HepG2 (cell line): ENCODE measurements at regions not wholly inside any gene's neighbourhood (a gene's known extent, or its start where the extent isn't known, plus 50 kb on each side); places are given as distances from the start of the nearest gene placed in this dataset.
"Not testable (repeated sequence)": the region's sequence is repeated elsewhere in the genome, so short reads cannot be mapped to it uniquely, and the experiment has no call there.

Source experiments
- ATAC-seq: fragments of 200-7000 bp; cut with Tn5 transposase; 3 replicates; pipeline ENCODE4 v1.9.1; 2020; ENCODE audit warnings: mild to moderate bottlenecking, moderate library complexity
- BruUV-seq: library from RNA; stranded (reverse); fragments of 400-500 nt; replicated peaks from 2 replicates; lab custom pipeline; 2021; lab: Mats Ljungman, UMichigan
- CTCF ChIA-PET: fragments of 300-600 bp; formaldehyde crosslinking; extraction: SDS; loops from one replicate; lab custom pipeline; 2021; ENCODE audit warnings: low total read pairs, inconsistent platforms, low intra/inter-chr PET ratio; lab: Yijun Ruan, JAX
- POLR2A ChIA-PET: fragments of 350-600 bp; sonication (Branson Sonifier 250); formaldehyde crosslinking; loops from one replicate; lab custom pipeline; 2020; ENCODE audit warnings: antibody characterized with exemption, inconsistent platforms; lab: Yijun Ruan, JAX
- DNase-seq: peaks from one replicate; pipeline ENCODE4 v3.0.0-alpha.2; 2015; ENCODE audit warnings: low spot score
- FAIRE-seq: peaks from 3 replicates; lab custom pipeline; 2011; peaks lifted over from hg19 to GRCh38; lab: Jason Lieb, UNC
- H2AFZ ChIP-seq: one replicate; pipeline ENCODE4 v1.6.1; 2011; ENCODE audit warnings: low read length, inconsistent platforms
- H3K27ac ChIP-seq: fragments of 300-600 bp; 3 replicates; pipeline ENCODE4 v1.8.0; 2011; ENCODE audit warnings: mixed run types, mild to moderate bottlenecking, mixed read lengths, low read length, inconsistent platforms; ENCODE audit not compliant: insufficient read depth; ENCODE audit errors: extremely low read length
- H3K27me3 ChIP-seq, 2 experiments: fragments of 200-600 bp in 1 of 2; 2 replicates in 1 of 2; 3 replicates in 1 of 2; pipeline versions ENCODE4 v1.6.0 to v1.8.0; 2011; ENCODE audit warnings: low read length in 2 of 2, mild to moderate bottlenecking in 2 of 2, moderate library complexity in 2 of 2, inconsistent platforms in 1 of 2; ENCODE audit not compliant: insufficient read depth in 2 of 2, control insufficient read depth in 1 of 2
- H3K36me3 ChIP-seq, 2 experiments: fragments of 200-600 bp in 1 of 2; replicated peaks in 1 of 2; 2 replicates in 1 of 2; 3 replicates in 1 of 2; pipeline versions ENCODE4 v1.5.1 to v1.8.0; 2011; ENCODE audit warnings: low read length in 2 of 2, inconsistent platforms in 1 of 2; ENCODE audit not compliant: insufficient read depth in 2 of 2, control insufficient read depth in 1 of 2
- H3K4me1 ChIP-seq: 2 replicates; pipeline ENCODE4 v1.5.1; 2012; ENCODE audit warnings: low read length, inconsistent platforms; ENCODE audit not compliant: insufficient read depth
- H3K4me2 ChIP-seq: 2 replicates; pipeline ENCODE4 v1.6.0; 2011; ENCODE audit warnings: low read depth, low read length, inconsistent platforms
- H3K4me3 ChIP-seq, 3 experiments: fragments of 200-600 bp in 1 of 3; sonication (generic), shearing (Covaris generic) in 1 of 3; replicated peaks in 1 of 3; 2 replicates each; pipeline ENCODE4 v1.5.1; 2011 to 2016; ENCODE audit warnings: low read length in 3 of 3, inconsistent platforms in 2 of 3, low read depth in 2 of 3, mild to moderate bottlenecking in 2 of 3, control low read depth in 1 of 3, mixed read lengths in 1 of 3; ENCODE audit not compliant: insufficient read depth in 1 of 3
- H3K79me2 ChIP-seq: one replicate; pipeline ENCODE4 v1.6.1; 2011; ENCODE audit warnings: low read length, inconsistent platforms; ENCODE audit not compliant: insufficient read depth
- H3K9ac ChIP-seq: 2 replicates; pipeline ENCODE4 v1.6.0; 2011; ENCODE audit warnings: mild to moderate bottlenecking, low read depth, low read length, inconsistent platforms; ENCODE audit not compliant: insufficient read depth
- H3K9me3 ChIP-seq: 2 replicates; pipeline ENCODE4 v1.5.1; 2012; ENCODE audit warnings: mild to moderate bottlenecking, low read length
- H4K20me1 ChIP-seq: 2 replicates; pipeline ENCODE4 v1.6.0; 2011; ENCODE audit warnings: inconsistent platforms, mild to moderate bottlenecking, low read length, moderate library complexity; ENCODE audit not compliant: insufficient read depth
- TAF1 ChIP-seq: sonication (generic); formaldehyde crosslinking; IDR thresholded peaks from 2 replicates; pipeline ENCODE4 v1.4.0; 2020; ENCODE audit warnings: missing genetic modification reagents
- WGBS: methylation state at CpG from one replicate; pipeline ENCODE4 v1.1.6; 2017; ENCODE audit warnings: low lambda C conversion rate; 5-methylcytosine and 5-hydroxymethylcytosine counted together
- in situ Hi-C: cut with HindIII; loops from 2 replicates; pipeline ENCODE4 v1.10.0; 2017; ENCODE audit warnings: low pct_unique_long_range_greater_than_20kb; ENCODE audit not compliant: extremely low pct_ligation_motif_present
- intact Hi-C: fragments of 100-400 bp; cut with micrococcal nuclease; formaldehyde crosslinking; loops from one replicate; pipeline ENCODE4 v1.10.0; 2022; ENCODE audit not compliant: unreplicated experiment
- TF ChIP-seq, protein P1 (sequence below): sonication (generic); formaldehyde crosslinking; IDR thresholded peaks from 2 replicates; pipeline ENCODE4 v1.4.0; 2020; ENCODE audit warnings: missing genetic modification reagents
- TF ChIP-seq, protein P2 (sequence below): sonication (generic); formaldehyde crosslinking; IDR thresholded peaks from 2 replicates; pipeline ENCODE4 v1.5.0; 2020; ENCODE audit warnings: missing genetic modification reagents
- TF ChIP-seq, protein P3 (sequence below): sonication (generic); formaldehyde crosslinking; IDR thresholded peaks from 2 replicates; pipeline ENCODE4 v1.8.0; 2022; ENCODE audit warnings: low read depth, missing genetic modification reagents

DNA sequence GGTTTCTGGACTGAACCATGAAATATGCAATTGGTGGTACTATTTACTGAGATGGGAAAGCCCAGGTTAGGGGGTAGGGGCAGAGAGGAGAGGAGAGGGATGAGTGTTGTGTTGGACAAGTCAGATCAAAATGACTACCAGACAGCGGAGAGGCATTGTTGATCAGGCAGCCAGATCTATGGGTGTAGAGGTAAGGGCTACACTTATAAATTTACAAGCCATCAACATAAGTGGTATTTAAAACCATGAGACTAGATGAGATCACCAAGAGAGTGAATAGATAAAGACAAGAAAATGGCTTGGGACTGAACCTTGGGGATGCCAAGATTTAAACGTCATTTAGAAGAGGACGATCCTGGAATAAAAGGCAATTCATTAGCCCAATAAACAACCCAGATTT lies 123.4 kb downstream of the NXPE2 start (continued):
- TF ChIP-seq, protein P1, sequence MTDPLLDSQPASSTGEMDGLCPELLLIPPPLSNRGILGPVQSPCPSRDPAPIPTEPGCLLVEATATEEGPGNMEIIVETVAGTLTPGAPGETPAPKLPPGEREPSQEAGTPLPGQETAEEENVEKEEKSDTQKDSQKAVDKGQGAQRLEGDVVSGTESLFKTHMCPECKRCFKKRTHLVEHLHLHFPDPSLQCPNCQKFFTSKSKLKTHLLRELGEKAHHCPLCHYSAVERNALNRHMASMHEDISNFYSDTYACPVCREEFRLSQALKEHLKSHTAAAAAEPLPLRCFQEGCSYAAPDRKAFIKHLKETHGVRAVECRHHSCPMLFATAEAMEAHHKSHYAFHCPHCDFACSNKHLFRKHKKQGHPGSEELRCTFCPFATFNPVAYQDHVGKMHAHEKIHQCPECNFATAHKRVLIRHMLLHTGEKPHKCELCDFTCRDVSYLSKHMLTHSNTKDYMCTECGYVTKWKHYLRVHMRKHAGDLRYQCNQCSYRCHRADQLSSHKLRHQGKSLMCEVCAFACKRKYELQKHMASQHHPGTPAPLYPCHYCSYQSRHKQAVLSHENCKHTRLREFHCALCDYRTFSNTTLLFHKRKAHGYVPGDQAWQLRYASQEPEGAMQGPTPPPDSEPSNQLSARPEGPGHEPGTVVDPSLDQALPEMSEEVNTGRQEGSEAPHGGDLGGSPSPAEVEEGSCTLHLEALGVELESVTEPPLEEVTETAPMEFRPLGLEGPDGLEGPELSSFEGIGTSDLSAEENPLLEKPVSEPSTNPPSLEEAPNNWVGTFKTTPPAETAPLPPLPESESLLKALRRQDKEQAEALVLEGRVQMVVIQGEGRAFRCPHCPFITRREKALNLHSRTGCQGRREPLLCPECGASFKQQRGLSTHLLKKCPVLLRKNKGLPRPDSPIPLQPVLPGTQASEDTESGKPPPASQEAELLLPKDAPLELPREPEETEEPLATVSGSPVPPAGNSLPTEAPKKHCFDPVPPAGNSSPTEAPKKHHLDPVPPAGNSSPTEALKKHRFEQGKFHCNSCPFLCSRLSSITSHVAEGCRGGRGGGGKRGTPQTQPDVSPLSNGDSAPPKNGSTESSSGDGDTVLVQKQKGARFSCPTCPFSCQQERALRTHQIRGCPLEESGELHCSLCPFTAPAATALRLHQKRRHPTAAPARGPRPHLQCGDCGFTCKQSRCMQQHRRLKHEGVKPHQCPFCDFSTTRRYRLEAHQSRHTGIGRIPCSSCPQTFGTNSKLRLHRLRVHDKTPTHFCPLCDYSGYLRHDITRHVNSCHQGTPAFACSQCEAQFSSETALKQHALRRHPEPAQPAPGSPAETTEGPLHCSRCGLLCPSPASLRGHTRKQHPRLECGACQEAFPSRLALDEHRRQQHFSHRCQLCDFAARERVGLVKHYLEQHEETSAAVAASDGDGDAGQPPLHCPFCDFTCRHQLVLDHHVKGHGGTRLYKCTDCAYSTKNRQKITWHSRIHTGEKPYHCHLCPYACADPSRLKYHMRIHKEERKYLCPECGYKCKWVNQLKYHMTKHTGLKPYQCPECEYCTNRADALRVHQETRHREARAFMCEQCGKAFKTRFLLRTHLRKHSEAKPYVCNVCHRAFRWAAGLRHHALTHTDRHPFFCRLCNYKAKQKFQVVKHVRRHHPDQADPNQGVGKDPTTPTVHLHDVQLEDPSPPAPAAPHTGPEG (CRISPR knock-in tag), result no peak
- TF ChIP-seq, protein P2, sequence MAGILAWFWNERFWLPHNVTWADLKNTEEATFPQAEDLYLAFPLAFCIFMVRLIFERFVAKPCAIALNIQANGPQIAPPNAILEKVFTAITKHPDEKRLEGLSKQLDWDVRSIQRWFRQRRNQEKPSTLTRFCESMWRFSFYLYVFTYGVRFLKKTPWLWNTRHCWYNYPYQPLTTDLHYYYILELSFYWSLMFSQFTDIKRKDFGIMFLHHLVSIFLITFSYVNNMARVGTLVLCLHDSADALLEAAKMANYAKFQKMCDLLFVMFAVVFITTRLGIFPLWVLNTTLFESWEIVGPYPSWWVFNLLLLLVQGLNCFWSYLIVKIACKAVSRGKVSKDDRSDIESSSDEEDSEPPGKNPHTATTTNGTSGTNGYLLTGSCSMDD (CRISPR knock-in tag), result no peak
- TF ChIP-seq, all 625 proteins: peak for 0

DNA sequence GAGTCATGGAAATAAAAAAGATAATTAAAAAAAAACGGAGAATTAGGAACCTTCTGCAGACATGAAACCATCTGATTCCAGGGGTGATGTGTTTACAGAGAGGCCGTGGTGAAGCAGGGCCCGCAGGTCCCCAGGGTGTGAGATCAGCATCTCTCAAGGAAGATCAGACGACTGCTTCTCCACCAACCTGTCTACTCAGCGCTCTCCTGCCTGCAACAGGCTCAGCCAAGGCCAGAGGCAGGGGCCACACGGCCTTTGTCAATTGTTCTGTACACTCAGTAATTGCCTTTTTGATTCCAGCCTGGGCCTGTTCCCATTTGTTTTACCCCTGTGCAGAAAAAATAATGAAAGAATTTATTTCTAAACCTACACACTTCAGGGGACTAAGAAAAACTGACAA lies 124.6 kb downstream of the NXPE2 start:
- ATAC-seq (no peak), FAIRE-seq (no peak), DNase-seq (no peak)
- H3K79me2 ChIP-seq, result no peaks in the 10 kb centered on the region
- in situ Hi-C loops (no loop called here), intact Hi-C loops (no loop called here)
- H3K4me3 ChIP-seq, result no peak overlapping the region
- H3K4me2 ChIP-seq, result no peak overlapping the region
- no peaks in the 10 kb centered on the region for H4K20me1 ChIP-seq
- H3K27ac ChIP-seq, result no peak overlapping the region
- H3K4me1 ChIP-seq, result no peaks in the 10 kb centered on the region
- ChIA-PET POLR2A (no interaction called here), CTCF (no interaction called here)
- H3K27me3 ChIP-seq, result 0 out of 5 replicates have a peak, but pooled peaks cover 0 to 1% of the 10 kb centered on the region in 2 experiments
- H3K9ac ChIP-seq, result no peak overlapping the region
- H2AFZ ChIP-seq, result no peak overlapping the region
- 2% methylated on average over 4 of the region's 6 CpGs for WGBS
- no TSS peak for BruUV-seq
- no peaks in the 10 kb centered on the region for H3K9me3 ChIP-seq
- H3K36me3 ChIP-seq, result no peaks in the 10 kb centered on the region; a peak in 1 of 5 replicates
- TF ChIP-seq TAF1 (CRISPR knock-in tag), result no peak
- TF ChIP-seq, protein P3, sequence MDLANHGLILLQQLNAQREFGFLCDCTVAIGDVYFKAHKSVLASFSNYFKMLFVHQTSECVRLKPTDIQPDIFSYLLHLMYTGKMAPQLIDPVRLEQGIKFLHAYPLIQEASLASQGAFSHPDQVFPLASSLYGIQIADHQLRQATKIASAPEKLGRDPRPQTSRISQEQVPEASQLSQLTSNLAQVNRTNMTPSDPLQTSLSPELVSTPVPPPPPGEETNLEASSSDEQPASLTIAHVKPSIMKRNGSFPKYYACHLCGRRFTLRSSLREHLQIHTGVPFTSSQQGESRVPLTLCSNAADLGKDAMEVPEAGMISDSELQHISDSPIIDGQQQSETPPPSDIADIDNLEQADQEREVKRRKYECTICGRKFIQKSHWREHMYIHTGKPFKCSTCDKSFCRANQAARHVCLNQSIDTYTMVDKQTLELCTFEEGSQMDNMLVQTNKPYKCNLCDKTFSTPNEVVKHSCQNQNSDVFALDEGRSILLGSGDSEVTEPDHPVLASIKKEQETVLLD (CRISPR knock-in tag), result no peak

DNA sequence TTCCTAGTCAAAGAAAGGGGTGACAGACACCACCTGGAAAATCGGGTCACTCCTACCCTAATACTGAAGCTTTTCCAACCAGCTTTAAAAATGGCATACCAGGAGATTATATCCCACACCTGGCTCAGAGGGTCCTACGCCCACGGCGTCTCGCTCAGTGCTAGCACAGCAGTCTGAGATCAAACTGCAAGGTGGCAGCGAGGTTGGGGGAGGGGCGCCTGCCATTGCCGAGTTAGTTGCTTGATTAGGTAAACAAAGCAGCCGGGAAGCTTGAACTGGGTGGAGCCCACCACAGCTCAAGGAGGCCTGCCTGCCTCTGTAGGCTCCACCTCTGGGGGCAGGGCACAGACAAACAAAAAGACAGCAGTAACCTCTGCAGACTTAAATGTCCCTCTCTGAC lies 127.1 kb downstream of the NXPE2 start:
- BruUV-seq, H3K36me3 ChIP-seq, H3K27me3 ChIP-seq, intact Hi-C loops, CTCF ChIA-PET, H3K9me3 ChIP-seq, in situ Hi-C loops, FAIRE-seq, H4K20me1 ChIP-seq, POLR2A ChIA-PET, H2AFZ ChIP-seq, H3K4me2 ChIP-seq, H3K27ac ChIP-seq, H3K79me2 ChIP-seq, H3K4me1 ChIP-seq, ATAC-seq, H3K4me3 ChIP-seq, DNase-seq, H3K9ac ChIP-seq: not testable (repeated sequence)
- WGBS, result 27% methylated on average over 5 of the region's 9 CpGs
